NK-92 (cell line): ENCODE measurements at regions not wholly inside any gene's neighbourhood (a gene's known extent, or its start where the extent isn't known, plus 50 kb on each side); places are given as distances from the start of the nearest gene placed in this dataset.

Experiments
- DNase-seq: peaks from one replicate; lab custom pipeline; 2025; ENCODE audit not compliant: unreplicated experiment; lab: John Stamatoyannopoulos, UW

DNA sequence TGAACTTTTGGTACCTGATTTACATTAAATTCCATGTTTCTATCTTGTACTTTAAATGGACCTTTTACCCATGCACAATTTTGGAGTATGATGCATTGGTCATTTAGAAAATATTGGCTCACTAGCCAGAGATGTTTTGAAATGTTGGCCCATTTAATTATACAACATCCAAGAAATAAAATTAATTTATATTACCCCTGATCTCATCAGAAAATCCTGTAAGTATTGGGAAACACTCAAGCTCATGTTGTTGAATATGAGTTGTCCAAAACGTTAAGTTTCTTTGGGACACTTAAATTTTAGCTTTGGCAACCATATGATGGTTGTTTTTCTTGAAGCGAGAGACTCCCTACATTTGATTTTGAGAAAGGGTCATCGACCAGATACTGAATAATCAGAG is 492.7 kb downstream of the RPS24 start:
- DNase-seq: no peak

DNA sequence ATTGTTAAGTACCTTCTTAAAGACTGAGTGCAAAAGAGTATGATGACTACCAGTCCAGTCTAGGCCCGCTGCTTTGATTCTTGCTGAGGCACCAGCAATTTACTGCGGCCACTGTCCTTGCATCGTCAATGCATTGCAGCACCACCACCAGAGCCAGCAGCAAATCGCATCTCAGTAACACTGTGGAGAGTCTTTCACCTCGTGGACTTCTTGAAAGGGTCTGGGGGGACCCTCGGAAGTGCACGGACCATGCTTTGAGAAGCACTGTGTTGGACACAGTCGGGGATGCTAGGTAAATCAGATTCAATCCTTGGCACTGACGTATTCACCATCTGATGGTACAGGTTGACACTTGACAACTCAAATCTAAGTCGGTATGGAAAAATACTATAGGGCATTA is 493.6 kb downstream of the RPS24 start:
- DNase-seq: no peak

DNA sequence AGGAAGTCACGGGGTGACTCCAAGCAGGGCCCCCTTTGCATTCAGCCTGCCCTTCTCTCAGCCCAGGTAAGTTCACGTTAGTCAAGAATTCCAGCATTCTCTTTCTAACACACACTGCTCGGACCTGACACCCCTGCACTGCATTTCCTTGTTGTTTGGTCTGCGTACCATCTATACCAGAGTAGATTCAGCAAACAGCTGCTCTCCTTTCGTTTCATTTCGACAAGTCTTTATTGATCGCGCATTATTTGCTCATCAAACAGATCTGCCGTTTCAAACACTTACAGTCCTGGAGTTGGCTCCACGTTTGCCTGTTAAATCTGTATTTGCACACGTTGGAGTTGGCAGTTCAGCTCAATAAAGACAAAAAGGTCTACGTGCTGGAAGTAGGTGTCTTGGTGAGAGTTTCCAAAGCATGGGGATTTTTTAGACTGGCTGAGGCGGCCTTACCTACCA is 495.1 kb downstream of the RPS24 start:
- DNase-seq: no peak

DNA sequence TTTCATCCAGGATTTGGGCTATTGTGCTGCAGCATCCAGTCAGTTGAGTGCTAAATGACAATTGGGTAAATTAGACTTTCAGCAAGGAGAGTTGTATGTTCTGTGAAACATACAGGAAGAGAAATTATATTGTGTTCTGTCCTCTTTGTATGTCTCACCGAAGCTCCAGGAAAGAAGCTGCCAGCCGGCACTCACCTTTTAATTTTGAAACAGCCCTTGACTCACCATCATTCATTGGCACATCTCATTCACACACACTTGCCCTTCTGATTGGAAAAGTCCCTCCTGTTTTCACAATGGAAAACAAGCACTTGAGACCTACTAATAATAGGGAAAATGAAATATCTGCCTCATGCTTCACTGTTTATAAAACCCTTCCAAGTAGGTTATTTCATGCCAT is 495.6 kb downstream of the RPS24 start:
- DNase-seq: no peak

DNA sequence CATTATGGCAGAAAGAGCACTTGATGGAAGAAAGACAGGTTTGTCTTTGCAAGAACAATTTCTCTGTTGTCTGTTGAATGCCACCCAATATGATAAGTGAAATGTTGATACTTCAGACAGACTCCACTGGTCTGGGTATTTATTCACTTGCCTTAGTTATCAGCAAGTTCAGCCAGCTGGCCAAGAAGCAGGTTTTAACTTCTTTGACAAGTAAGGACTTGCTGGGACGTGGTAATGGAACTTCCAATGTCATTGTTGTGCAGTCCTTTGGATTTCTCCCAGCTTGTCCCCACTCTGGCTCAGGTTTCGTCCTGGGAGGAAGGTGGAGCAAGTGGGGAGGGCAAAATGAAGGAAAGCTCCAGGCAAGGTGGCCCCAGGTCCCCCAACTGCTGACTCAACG is 497.4 kb downstream of the RPS24 start:
- no peak for DNase-seq

DNA sequence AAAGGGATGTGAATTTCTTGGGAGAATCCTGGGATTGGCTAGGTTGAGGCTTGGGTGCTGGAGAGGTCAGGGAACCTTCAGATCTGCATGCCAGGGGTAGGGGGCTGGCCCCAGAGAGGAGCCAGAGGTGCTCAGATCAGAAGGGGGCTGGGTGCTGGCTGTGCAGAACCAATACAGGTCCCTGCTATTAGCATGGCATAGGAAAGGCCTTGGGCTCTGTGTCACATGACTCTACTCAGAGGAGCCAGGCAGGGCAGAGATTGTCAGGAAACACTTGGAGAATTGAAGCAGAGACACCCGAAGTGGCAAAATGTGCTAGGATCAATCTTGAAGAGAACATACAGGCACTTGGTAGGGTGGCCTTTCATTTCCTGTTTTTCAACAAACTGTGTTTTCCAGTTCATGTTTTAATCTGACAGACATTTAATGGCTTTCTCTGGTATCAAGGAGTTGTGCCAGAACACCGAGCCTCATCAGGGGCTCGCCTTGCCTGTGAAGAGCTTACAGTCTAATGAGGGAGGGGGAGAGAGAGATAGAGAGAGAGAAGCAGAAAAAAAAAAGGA is 498.9 kb downstream of the RPS24 start:
- DNase-seq: no peak

DNA sequence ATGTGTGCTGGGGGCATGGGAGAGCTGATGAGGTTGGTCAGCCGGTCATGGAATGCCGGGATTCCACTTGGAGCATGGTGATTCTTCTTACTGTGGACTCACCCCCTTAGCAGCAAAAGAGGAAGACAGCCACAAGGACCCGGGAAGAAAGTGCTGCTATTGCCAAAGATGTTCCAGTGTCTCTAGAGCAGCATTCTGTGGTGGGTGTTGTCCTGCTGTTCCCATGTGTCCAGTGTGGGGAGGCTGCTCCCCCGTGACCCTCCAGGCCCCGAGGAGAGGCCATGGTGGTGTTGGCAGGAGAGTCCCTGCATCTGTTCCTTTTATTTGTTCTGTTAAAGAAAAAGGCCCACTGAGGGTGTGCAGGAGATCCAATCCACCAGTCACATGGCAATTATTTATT is 499.4 kb downstream of the RPS24 start:
- DNase-seq: no peak

DNA sequence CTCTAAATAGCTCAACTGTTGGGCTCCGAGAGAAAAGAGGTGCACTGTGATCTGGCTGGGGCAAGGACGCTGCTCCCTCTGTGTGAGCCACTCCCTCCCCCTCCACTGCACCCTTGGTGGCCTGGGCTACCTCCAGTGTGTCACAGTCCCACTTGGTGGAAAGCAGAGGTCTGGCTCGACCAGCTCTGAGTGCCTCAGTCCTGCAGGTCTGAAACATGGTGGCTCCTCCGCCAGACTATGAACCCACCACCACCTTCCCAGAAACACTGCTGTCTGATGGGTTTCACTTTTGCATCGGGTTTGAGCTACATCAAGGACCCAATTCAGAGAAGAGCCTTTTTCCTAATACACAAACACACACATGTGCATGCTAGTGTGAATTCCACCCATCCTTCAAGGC is 500.1 kb downstream of the RPS24 start:
- no peak for DNase-seq

DNA sequence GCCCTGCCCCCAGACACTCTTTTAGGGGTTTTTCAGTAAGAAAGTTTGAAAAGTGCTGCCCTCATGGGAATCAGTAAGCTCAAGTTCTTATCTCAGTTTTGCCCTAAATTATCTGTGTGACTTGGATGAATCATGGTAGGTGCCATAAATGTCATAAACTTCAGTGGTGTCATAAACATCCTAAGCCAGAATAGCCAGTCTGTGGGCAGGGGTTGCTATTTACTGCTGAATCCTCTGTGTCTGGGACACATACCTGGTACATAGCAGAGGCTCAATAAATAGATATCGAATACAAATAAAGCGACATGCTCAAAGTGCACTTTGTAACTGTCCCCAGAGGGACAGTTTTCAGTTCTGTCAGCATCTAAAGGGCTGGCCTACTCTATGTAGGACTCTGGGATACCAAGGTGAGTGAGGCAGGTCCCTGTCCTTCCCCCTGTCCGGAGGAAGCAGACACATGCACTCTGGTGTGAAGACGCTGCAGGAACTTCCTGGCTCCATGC is 502.1 kb downstream of the RPS24 start:
- DNase-seq: no peak

DNA sequence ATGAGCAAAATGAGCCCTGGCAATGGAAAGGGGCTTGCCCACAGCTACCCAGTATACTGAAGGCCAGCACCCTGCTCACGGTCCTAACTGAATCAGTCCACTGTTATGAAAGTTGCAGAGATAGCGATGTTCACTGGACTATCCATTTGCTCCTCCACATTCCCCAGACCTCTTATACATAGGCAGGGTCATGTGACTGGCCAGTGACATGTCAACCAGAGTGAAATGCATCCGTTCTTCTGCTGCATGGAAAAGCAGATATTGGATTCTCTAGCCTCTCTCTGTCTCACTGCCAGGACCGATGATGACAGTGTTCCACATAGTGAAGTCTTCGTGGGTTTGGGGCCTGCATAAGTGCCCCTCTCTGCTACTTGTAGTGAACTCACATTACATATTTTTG is 503.4 kb downstream of the RPS24 start:
- no peak for DNase-seq

DNA sequence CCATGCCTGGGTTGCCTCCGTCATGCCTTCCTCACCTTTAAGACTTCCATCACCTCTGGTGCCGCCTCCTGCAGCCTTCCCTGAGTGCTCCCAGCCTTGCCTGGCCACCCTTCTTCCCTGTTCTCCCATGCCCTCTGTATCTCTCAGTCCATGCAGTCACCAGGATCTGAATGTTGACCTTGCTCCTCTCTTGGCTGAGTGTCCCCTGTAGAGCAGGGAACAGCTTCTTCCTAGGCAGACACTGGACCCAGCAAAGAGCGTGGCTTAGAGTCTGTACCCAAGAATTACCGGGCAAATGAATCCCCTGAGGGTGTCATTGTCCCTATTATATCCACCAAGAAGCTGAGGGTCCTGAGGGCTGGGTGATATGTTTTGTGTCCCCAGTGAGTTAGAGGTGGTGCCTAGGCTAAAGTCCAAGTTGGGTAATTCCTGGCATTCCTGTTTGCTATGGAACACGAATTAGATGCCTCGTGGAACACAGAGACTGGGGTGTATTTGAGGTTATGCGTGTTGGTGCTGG is 505.6 kb downstream of the RPS24 start:
- DNase-seq: no peak

DNA sequence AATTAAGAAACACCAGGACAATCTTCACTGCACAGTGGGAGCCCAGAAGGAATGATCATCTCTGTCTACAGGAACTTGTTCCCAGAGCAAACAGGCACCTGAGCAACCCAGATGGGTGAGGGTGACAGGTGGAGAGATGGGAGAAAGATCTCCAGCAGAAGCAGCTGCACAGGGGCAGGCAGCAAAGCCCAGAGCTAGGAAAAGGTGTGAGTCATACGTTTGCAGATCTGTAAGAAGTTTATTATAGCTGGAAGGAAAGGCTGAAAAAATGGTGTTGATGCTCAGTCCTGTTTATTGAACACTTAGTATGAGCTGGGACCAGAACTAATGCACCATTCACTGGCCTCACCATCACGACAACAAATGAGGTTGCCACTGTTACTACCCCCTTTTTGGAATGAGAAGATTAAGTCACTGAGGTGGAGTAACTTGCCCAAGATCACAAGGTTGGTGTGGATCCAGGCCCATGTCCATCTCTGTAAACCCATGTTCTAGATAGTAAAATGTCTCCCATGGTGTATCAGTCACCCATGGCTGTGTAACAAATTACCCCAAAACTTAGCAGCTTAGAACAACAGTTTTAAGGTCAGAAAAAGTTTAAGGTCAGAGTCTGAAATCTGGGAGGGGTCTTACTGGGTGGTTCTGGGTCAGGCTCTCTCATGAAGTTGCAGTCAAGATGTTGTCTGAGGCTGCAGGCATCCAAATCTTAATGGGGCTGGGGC is 506.9 kb downstream of the RPS24 start:
- DNase-seq: no peak

DNA sequence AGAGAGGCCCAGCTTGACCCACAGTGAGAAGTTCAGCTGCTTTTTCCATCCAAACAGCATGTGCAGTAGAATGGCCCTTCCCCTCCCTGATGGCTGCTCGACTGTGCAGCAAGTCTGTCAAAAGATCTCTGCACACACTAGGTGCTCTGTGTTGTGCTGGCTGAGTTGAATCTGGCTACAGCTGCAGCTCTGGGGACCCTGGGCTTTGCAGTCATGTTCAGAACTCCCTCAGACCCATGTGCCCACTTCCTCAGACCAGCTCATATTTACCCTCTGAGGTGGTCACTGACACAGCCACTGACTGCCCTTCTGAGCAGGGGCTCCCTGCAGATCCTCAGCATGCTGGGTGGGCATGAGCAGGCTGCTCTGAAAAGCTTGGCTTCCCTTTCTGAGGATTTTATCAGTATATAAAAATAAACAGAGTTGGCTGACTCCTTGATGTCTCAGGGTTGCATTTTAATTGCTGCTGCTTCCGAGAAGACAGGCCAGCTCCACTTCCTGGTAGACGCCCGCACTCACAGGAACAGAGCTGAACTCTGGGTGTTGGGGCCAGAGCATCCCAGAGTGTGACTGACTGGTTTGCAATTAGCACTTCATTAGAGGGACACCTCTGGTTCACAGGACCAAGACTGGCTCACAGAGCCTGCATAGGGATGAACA is 507.9 kb downstream of the RPS24 start:
- DNase-seq: no peak

DNA sequence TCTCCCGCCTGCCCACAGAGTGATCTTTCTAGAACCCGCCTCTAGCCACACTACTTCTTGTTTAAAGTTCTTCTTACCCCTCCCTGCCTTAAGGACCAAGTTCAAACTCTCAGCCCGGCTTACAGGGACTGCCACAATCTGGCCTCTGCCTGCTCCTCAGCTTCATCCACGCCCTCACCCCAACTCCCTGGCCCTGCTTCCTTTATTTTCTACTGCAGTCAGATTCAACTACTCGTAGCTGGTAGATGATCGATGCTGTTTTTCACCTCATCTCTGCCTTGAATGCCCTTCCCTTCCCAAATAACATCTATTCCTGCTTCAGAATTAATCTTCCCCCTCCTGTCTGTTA is 508.5 kb downstream of the RPS24 start:
- DNase-seq: no peak

DNA sequence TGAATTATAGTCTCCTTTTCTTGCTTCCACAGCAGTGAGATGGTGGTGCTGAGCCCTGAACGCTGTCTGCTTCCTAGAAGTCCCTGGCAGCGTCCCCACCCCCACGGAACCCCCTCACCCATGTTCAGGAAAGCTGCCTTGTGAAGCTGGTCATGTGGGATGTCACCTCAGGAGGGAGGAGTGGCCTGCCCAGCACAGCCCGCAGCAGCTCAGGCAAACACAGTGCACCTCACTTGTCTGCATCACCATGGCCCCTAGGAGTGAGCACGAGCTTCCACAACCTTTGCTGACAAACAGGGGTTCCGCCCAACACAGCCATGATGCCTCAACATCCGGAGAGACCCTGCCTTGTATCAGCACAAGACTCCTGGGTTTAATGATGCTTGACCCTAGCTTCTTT is 508.9 kb downstream of the RPS24 start:
- DNase-seq: no peak

DNA sequence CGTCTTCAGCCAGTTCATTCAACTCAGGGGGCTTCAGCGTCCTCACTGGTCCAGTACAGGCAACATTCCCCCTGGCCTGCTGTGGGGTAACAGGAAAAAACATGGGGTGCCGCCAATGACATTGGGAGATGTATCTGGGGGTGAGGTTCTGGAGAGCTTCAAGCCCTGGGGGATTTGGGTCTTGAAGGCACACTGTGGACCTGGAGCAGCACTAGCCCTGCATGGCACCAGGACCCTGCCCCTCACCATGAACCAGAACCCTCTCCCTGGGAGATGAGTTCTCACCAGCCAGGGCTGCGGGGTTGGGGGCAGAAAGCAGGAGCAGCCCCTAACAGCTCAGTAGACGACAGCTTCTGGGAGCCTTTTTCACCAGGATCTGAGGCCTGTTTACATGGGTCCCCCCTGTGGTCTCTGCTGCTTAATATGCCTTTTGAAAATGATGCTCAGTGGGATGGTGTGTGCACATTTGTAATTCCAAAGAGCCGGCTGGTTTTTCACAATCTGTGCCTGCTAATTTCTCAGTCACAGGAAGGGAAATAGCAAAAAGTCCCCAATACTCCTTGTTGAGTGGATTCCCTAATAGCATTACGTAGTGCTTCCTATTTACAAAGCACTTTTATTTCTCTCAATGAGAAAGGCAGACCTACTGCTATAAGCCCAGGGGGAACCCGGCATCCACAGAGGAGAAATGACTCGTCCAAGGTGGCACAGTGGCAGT is 509.5 kb downstream of the RPS24 start:
- no peak for DNase-seq

DNA sequence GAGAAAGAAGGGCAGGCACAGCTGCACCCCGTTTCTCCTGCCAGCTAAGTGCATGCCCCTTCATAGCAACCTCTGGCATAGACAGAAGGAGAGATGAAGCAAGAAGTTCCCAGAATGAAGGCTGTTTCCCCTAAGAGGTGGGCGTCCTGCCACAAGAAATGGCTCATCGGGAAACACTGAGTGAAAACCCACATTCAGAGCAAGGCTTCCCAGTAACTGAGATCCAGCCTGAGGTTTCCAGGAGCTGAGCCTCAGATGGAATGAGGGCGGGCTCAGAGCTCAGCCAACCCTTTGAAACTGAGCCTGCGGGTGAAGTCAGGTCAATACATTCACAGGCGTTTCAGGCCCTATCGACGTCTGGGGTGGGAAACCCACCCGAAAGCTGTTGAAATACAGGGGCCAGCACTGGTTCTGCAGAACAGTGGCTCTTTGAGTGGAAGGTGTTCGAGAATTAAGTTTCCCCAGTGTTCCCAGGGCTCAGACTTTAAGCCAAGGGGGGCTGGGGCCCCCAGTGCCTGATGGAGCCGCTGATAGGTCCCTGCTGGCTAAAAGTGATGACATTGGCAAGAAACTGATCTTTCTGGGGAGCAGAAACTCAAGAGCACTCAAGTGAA is 510.2 kb downstream of the RPS24 start:
- no peak for DNase-seq

DNA sequence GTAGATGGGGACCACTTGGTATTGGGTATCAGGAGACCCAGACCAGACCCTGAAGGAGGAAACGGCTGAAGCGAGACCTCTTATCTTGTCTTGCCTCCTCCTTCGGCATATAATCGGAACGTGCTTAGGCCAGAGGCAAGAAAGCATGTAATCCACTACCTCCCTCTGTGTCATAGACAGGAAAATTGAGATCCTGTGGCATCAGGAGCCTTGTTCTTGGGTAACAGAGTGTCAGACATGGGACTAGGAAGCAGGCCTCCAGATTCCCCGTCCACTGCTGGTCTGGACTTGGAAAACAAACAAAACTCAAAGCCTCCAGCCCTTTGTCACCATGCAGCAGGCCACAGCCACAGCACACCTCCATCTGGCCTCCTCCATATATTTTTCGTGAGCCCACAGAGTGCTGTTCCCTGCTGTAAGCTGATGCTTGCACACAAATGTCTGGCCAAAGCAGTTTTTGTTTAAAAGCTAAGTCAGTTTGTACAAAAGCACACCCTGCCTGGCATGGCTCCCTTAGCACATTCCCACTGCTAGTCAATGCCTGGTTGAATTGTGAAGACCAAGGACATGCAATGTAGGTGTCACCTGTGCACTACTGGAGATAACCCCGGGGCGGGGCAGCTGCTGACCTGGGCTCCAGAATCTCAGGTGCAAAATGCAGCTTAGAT is 510.9 kb downstream of the RPS24 start:
- no peak for DNase-seq

DNA sequence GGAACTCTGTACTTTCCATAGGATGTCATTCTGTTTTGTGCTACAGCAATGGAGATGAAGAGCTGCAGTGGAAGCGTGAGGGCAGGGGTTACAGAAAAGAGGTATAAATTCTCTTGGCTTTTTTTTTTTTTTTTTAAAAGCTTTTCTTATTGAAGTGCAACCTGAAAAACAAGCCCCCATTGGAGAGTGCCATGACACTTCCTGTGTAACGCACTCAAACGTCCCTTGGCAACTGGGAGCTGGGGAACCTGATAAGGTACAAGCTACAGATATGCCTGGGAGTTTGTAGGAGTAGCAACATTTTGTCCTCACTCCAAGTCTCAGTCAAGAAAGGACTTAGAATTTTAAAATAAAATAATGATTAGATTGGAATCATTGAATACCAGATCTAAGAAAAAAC is 512.1 kb downstream of the RPS24 start:
- DNase-seq: no peak

DNA sequence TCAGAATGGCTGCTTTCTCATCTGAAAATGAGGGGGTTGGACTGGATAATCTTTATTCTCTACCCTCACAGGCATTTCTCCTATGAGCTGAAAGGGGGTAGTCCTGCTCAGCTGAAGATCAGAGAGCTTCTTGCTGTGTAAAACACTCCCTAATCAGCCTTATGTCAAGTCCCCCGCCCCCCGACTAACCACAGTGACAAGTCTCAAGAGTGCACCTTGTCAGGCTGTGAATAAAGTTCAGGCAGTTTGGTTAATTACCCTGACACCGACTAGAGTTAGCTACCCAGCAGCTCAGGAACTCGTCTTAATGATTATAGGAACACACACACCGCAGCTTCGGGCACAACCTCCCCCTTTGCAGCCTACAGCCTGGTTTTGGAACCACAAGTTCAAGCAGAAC is 513.7 kb downstream of the RPS24 start:
- DNase-seq: no peak

DNA sequence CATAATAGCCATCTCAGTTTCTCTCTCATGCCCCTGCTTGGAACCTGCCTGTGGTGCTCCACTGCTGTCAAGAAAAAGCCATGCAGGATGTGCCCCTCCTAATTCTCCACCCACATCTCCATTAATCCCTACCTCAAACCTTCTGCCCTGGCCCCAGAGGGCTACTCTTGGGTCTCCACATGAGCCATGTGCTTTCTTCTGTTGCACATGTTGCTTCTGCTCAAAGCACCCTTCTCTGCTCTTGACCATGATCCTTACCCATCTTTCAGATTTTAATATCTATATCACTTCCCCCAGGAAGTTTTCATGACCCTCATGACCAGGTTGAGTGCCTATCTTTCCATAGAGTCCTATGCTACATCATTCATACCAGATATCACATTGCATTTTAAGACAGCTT is 514.2 kb downstream of the RPS24 start:
- no peak for DNase-seq
